ENCODE measurements at regions not wholly inside any gene's neighbourhood (a gene's known extent, or its start where the extent isn't known, plus 50 kb on each side); places are given as distances from the start of the nearest gene placed in this dataset.
"Not testable (repeated sequence)": the region's sequence is repeated elsewhere in the genome, so short reads cannot be mapped to it uniquely, and the experiment has no call there.

GRCh38 chr2:180927030-180927686 lies 53.2 kb upstream of the UBE2E3 start:
- intact Hi-C loops (cut with DNase I), result no loop called here
- no peak for DNase-seq (ENCODE audit: low spot score)

DNA sequence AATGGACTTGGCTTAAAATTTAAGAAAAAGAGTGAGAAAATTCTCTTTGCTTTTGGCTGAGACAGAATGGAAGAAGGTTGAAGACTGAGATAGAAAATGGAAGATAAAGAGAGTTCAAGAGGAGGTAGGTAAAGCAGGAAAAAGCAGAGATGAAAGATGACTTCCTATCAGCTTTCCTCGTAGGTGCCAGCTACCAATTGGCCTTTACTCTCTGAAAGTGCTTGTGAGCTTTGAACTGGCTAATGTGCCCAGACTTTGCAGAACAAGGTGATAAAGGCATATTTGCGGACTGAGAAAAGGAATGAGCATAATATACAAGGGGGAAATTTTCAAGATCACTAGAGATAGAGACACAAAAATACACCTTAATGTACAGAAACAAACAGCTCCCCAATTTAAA lies 54.7 kb upstream of the UBE2E3 start:
- intact Hi-C loops (cut with DNase I), result no loop called here
- no peak for DNase-seq (ENCODE audit: low spot score)

DNA sequence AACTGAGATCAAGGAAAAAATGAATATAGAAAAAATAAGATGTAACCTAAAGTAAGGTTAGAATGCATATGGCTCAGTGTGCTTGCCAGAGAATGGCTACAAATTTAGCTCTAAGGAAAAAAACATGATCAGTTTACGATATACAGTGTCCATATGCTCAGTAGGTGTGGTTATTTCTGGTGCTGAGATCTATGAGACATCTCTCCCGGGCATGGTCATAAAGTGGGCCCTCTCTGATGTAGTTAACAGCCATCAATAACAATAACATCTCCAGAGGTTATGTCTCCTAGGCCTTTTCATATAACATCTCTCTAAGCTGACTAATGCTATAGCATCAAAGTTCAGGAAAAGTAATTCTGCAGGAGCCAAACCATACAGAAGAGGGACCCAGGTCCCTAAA lies 56.3 kb upstream of the UBE2E3 start:
- intact Hi-C loops (cut with DNase I), result no loop called here
- no peak for DNase-seq (ENCODE audit: low spot score)

DNA sequence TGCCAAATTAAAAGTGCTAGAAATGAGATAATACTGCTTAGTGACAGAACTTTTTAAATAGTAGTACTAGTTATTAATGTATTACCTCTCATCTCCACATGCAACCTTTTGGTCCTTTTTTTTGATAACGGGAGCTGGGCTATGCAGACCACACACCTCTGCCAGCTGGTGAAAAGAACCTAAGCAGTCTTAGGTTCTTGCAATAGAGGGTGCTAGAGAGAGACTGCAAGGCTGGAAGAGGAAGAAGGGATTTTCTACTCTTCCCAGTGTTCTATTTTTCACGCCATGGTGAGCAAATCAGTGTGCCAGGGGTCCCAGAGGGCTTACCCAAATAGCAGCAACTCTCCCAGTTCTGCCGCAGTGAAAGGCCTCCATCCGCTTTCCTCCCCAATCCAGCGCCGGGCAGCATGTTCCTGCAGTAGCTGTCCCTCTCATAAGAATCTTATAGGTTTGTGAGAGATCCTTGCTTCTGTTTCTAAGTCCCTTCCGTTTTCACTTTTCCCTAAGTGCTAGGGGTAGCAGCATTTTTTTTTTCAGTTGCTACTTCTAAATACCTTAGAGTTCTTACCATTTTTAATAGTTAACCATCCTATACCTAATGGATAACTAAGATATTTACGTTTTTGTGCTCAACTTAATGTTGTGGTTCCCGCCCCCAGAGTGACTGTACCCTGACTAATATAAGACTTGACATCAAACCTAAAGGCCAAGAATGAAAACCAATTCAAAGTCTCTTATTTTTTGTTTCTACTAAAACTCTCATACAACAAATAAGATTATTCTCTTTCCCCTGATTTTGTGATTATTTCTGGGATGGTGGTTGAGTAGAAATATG lies 69.4 kb upstream of the UBE2E3 start:
- intact Hi-C loops (cut with DNase I), result no loop called here
- no peak for DNase-seq (ENCODE audit: low spot score)

DNA sequence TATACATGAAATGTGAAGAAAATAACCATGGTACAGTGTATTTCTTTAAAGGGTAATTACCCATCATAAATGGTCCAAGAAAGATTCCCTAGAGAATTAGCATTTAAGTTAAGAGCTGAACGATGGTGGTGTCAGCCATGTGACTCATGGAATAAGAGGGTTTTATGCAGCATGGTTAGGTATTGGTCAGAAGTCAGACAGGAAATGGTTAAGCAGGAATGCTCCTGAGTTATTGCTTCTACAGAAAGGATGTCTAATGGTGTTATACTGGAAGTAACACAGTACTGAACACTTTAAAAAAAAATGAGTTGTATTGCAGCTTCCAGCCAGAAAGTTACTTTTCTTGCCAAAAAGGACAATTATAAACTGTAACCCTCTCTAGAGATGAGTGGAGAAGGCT lies 72.7 kb upstream of the UBE2E3 start:
- intact Hi-C loops (cut with DNase I), result no loop called here
- no peak for DNase-seq (ENCODE audit: low spot score)

DNA sequence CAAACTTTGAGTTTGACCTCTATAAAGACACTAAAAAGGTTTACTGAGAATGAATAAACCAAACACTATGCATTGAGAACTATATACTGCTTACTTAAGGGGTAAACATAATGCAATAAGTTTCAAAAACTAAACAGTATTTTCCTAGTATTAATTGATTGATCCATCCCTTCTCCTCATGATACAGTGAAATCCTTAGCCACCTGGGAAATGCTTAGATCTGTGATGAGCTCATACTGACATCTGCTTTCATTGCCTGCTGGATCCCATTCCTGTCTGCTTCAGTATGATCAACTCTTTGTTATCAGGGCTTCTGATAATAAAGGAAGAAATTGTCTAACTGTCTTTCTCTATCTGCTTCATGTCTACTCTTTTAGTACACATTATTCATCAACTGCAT lies 74.9 kb upstream of the UBE2E3 start:
- no peak for DNase-seq (ENCODE audit: low spot score)
- intact Hi-C loops (cut with DNase I), result no loop called here

GRCh38 chr2:180905002-180905401 lies 75.4 kb upstream of the UBE2E3 start:
- intact Hi-C loops (cut with DNase I), result no loop called here

DNA sequence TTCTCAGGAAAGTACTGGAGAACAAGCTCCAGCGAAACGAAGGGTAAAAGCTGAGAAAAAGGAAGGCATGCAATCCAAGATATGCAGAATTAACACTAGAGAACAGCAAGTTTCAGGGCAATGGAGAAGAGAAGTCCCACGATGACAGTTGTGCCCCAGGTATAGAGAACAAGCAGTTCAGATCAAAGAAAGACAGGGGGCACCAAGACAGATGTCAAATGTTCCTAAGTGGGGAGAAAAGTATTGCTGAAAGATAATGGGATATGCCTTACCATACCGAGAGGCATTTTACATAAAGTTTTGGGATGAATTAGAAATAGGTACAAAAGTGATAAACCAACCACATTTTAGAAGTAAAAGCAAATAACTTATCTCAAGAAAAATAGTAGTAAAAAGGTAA lies 79.1 kb upstream of the UBE2E3 start:
- DNase-seq (ENCODE audit: low spot score), result no peak
- intact Hi-C loops (cut with DNase I), result no loop called here

More at GRCh38 chr2:180905002-180905401, 75.4 kb upstream of the UBE2E3 start:
- no peak for DNase-seq (ENCODE audit: low spot score)

DNA sequence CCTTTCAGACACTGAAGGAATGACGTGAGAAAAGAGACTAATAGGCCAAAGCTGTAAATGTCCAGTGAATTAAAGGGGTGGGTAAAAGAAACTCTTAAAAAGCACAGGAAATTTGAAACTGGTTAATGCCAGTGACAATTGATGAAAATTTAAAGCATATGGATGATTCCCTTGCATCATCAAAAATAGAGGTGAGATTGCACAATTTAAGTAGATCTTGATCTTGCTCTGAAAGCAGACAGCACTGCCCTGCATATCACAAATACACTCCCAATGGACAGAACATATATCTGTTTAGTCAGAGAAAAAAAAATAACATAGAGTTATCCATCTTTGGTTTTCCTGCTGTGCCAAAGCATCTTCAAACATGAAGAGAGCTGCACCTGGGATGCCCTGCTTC lies 86.7 kb upstream of the UBE2E3 start:
- intact Hi-C loops (cut with DNase I), result no loop called here
- DNase-seq (ENCODE audit: low spot score), result no peak

- DNase-seq (ENCODE audit: low spot score), result no peak
- intact Hi-C loops (cut with DNase I), result no loop called here
Measured at GRCh38 chr2:180892091-180892490, 88.3 kb upstream of the UBE2E3 start.

DNA sequence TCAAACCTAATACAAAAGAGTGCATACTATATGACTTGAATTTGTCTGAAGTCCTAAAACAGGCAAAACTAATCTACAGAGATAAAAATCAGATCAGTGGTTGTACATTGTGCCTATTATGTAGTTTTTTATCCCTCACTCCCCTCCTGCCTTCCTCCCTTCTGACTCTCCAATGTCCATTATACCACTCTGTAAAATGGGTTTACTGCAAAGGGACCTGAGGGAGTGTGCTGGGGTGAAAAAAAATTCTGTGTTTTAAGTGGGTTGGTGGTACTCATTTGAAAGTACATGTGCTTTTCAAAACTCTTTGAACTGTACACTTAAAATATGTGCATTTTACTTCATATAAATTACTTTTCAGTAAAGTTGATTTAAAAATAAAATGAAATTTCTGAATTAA lies 89.0 kb upstream of the UBE2E3 start:
- DNase-seq (ENCODE audit: low spot score), result no peak
- intact Hi-C loops (cut with DNase I), result no loop called here

- intact Hi-C loops (cut with DNase I), result no loop called here
- no peak for DNase-seq (ENCODE audit: low spot score)
Measured at GRCh38 chr2:180890781-180891180, 89.6 kb upstream of the UBE2E3 start.

GRCh38 chr2:180882959-180883358 lies 97.4 kb upstream of the UBE2E3 start:
- intact Hi-C loops (cut with DNase I), result no loop called here
- peak; percentile 52 for DNase-seq (ENCODE audit: low spot score)

GRCh38 chr2:180876506-180876905 lies 103.9 kb upstream of the UBE2E3 start:
- no peak for DNase-seq (ENCODE audit: low spot score)
- intact Hi-C loops (cut with DNase I), result no loop called here

GRCh38 chr2:180873219-180873618 lies 107.2 kb upstream of the UBE2E3 start:
- peak; percentile 50 for DNase-seq (ENCODE audit: low spot score)
- intact Hi-C loops (cut with DNase I), result no loop called here

DNA sequence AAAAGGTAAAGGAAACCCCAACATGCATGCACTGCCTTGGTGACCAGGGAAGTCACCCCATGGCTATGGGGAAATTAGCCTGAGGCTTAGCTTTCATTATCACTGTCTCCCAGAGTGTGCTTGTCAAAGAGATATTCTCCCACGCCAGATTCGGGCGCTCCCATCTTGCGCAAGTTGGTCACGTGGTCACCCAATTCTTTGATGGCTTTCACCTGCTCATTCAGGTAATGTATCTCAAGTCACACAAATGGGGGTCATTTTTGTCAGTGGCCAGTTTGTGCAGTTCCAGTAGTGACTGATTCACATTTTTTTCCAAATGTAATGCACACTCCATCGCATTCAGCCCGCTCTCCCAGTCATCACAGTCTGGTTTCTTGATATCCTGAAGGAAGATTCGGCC lies 107.6 kb upstream of the UBE2E3 start:
- intact Hi-C loops (cut with DNase I); DNase-seq (ENCODE audit: low spot score): not testable (repeated sequence)

- intact Hi-C loops (cut with DNase I), result no loop called here
- DNase-seq (ENCODE audit: low spot score), result no peak
Measured at GRCh38 chr2:180872255-180872654, 108.2 kb upstream of the UBE2E3 start.

GRCh38 chr2:180871649-180872048 lies 108.8 kb upstream of the UBE2E3 start:
- intact Hi-C loops (cut with DNase I), result no loop called here
- no peak for DNase-seq (ENCODE audit: low spot score)

DNA sequence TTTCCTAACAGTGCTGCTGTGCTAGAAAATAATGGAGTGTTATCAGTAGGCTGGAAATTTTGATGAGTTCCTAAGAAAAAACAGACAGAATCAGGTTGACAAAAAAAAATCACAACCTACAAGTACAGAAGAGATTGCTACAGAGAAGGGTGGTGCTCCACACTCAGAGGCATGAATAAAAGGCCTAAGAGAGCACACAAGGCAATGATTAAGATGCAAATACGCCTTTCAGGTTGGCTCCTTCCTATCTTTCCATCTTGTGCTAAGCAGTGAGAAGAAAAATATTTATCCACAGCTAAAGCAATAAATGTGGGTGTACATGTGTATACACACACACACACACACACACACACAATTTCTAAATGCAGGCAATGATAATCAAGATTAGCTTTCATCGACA lies 130.6 kb upstream of the UBE2E3 start:
- intact Hi-C loops (cut with DNase I), result no loop called here
- DNase-seq (ENCODE audit: low spot score), result no peak

DNA sequence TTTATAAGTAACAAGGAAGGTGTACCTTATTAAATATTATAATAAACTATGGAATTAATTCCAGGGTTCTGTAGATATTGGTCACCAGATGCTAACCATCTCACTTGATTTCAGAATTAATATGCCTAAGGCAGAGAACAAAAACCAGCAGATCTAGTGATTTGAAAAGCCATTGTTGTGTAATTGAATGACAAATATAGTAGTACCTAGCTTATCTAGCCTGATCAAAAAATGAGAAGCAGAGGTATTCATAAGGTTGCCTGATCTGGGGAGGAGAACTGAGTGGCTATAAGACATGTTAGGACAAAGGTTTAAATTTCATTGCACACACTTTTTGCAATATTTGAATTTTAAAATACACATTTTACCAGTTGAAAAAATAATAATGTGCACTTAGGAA lies 132.0 kb upstream of the UBE2E3 start:
- no peak for DNase-seq (ENCODE audit: low spot score)
- intact Hi-C loops (cut with DNase I), result no loop called here

Measured in posterior vena cava (tissue), 2 donors.